ENCODE measurements at regions not wholly inside any gene's neighbourhood (a gene's known extent, or its start where the extent isn't known, plus 50 kb on each side); places are given as distances from the start of the nearest gene placed in this dataset.

DNA sequence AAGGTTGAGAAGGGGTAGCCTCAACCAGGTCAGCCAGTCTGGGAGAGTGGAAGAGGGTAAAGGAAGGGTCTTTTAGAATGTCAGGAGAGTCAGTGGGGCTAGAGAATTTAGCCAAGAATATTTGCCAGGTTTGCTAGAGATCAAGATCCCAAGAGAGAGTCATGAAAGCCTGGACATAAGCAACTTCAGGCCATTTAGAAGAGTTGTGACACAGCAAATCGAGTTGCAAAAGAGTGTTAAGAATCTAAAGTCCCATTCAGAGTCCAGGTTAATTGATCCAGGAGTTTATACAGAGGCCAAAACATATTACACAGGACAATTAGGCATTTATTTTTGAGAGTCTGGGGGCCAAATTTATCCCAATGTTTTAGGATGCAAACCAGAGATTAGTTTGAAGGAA lies 1260.1 kb upstream of the ACO1 start:
- in situ Hi-C loops (cut with MboI; ENCODE audit: low sequenced_read_pairs) = no loop called here
- TF ChIP-seq, protein P1, sequence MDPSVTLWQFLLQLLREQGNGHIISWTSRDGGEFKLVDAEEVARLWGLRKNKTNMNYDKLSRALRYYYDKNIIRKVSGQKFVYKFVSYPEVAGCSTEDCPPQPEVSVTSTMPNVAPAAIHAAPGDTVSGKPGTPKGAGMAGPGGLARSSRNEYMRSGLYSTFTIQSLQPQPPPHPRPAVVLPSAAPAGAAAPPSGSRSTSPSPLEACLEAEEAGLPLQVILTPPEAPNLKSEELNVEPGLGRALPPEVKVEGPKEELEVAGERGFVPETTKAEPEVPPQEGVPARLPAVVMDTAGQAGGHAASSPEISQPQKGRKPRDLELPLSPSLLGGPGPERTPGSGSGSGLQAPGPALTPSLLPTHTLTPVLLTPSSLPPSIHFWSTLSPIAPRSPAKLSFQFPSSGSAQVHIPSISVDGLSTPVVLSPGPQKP (IDR thresholded peaks at IDR 0.05; ENCODE audit: borderline replicate concordance, low read depth, low read length) = no peak
- TF ChIP-seq, protein P2, sequence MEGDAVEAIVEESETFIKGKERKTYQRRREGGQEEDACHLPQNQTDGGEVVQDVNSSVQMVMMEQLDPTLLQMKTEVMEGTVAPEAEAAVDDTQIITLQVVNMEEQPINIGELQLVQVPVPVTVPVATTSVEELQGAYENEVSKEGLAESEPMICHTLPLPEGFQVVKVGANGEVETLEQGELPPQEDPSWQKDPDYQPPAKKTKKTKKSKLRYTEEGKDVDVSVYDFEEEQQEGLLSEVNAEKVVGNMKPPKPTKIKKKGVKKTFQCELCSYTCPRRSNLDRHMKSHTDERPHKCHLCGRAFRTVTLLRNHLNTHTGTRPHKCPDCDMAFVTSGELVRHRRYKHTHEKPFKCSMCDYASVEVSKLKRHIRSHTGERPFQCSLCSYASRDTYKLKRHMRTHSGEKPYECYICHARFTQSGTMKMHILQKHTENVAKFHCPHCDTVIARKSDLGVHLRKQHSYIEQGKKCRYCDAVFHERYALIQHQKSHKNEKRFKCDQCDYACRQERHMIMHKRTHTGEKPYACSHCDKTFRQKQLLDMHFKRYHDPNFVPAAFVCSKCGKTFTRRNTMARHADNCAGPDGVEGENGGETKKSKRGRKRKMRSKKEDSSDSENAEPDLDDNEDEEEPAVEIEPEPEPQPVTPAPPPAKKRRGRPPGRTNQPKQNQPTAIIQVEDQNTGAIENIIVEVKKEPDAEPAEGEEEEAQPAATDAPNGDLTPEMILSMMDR (conservative IDR thresholded peaks at IDR 0.05; ENCODE audit: low read depth, low read length) = no peak
- TF ChIP-seq, protein P3, sequence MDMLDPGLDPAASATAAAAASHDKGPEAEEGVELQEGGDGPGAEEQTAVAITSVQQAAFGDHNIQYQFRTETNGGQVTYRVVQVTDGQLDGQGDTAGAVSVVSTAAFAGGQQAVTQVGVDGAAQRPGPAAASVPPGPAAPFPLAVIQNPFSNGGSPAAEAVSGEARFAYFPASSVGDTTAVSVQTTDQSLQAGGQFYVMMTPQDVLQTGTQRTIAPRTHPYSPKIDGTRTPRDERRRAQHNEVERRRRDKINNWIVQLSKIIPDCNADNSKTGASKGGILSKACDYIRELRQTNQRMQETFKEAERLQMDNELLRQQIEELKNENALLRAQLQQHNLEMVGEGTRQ (IDR thresholded peaks at IDR 0.05; ENCODE audit: low read depth, low read length) = no peak
- TF ChIP-seq POLR2A (IDR thresholded peaks at IDR 0.05; ENCODE audit: low read depth, low read length) (no peak), RCOR1 (IDR thresholded peaks at IDR 0.05; ENCODE audit: insufficient replicate concordance, low read length) (no peak), RFX5 (IDR thresholded peaks at IDR 0.05; ENCODE audit: low read depth, low read length) (no peak), MAZ (IDR thresholded peaks at IDR 0.05; ENCODE audit: borderline replicate concordance, low read depth, low read length) (no peak), BHLHE40 (IDR thresholded peaks at IDR 0.05; ENCODE audit: low read depth, low read length) (no peak), RAD21 (IDR thresholded peaks at IDR 0.05; ENCODE audit: low read length) (no peak), MXI1 (IDR thresholded peaks at IDR 0.05; ENCODE audit: borderline replicate concordance, low read depth, low read length) (no peak), NFE2L2 (IDR thresholded peaks at IDR 0.05; ENCODE audit: low read depth, low read length) (no peak), CHD1 (IDR thresholded peaks at IDR 0.05; ENCODE audit: low read depth, low read length) (no peak), SMC3 (IDR thresholded peaks at IDR 0.05; ENCODE audit: low read depth, low read length) (no peak), MAFK (IDR thresholded peaks at IDR 0.05; ENCODE audit: low read depth, low read length) (no peak), FOS (IDR thresholded peaks at IDR 0.05; ENCODE audit: low read depth, low read length) (no peak)
- Histone ChIP-seq H2BK15ac (ENCODE audit: low read depth, low read length) (no peak overlapping the region), H4K20me1 (ENCODE audit: insufficient read depth, low read length) (no peaks in the 10 kb centered on the region), H2AK9ac (replicated peaks; ENCODE audit: low read depth, low read length, poor library complexity) (no peak overlapping the region), H2AFZ (replicated peaks; ENCODE audit: low read length, poor library complexity) (no peak overlapping the region), H2BK20ac (ENCODE audit: low read depth, low read length) (no peak overlapping the region), H3K9me1 (ENCODE audit: insufficient read depth, low read length) (no peaks in the 10 kb centered on the region), H3K36me3 (ENCODE audit: control insufficient read depth, insufficient read depth, low read length) (no peaks in the 10 kb centered on the region), H4K5ac (ENCODE audit: low read depth, low read length) (no peak overlapping the region), H2BK5ac (ENCODE audit: low read depth, low read length, poor library complexity, severe bottlenecking) (no peak overlapping the region), H2BK120ac (ENCODE audit: low read depth, low read length) (no peak overlapping the region), H2AK5ac (ENCODE audit: low read depth, low read length) (no peak overlapping the region), H3K27me3 (ENCODE audit: control insufficient read depth, insufficient read depth, low read length) (no peaks in the 10 kb centered on the region), H3K4ac (ENCODE audit: low read depth, low read length) (no peak overlapping the region), H3K4me2 (ENCODE audit: low read depth, low read length) (no peak overlapping the region), H4K91ac (ENCODE audit: insufficient read depth, low read depth, low read length) (no peak overlapping the region), H3K79me1 (ENCODE audit: low read depth in 1 of 2, low read length in 2 of 2) (no peaks in the 10 kb centered on the region), H3K23ac (ENCODE audit: low read depth, low read length) (no peak overlapping the region), H3K9me3 (ENCODE audit: control insufficient read depth, insufficient read depth, low read length) (peaks cover 2% of the 10 kb centered on the region; the same call in 1 of the 2 replicates), H3K18ac (ENCODE audit: low read depth, low read length) (no peak overlapping the region), H3K56ac (ENCODE audit: extremely low read depth, insufficient read depth, low read length) (no peak overlapping the region), H4K8ac (ENCODE audit: low read depth in 2 of 2, low read length in 2 of 2) (no peak overlapping the region), H3K14ac (replicated peaks; ENCODE audit: low read depth, low read length) (no peak overlapping the region), H3K4me1 (ENCODE audit: control insufficient read depth, insufficient read depth, low read length) (no peaks in the 10 kb centered on the region), H3K9ac (ENCODE audit: low read depth, low read length) (no peak overlapping the region), H3K27ac (ENCODE audit: insufficient read depth, low read length) (no peak overlapping the region), H3K4me3 (ENCODE audit: insufficient read depth, low read depth, low read length) (no peak overlapping the region)
- ChIA-PET CTCF (no interaction called here), POLR2A (ENCODE audit: unreplicated experiment) (no interaction called here)
- no peak for ATAC-seq (ENCODE audit: low read depth)
- dilution Hi-C loops (cut with HindIII; ENCODE audit: low sequenced_read_pairs, unreplicated experiment) = no loop called here
- intact Hi-C loops (cut with micrococcal nuclease) = no loop called here
- BruUV-seq (replicated peaks) = no TSS peak
- DNase-seq = no peak
- no CpG with 5 or more reads among the region's 1 CpG for WGBS, 2 experiments (ENCODE audit: extremely low coverage in 2 of 2, insufficient read length in 1 of 2)
